ENCODE measurements at regions not wholly inside any gene's neighbourhood (a gene's known extent, or its start where the extent isn't known, plus 50 kb on each side); places are given as distances from the start of the nearest gene placed in this dataset.
"Not testable (repeated sequence)": the region's sequence is repeated elsewhere in the genome, so short reads cannot be mapped to it uniquely, and the experiment has no call there.

- intact Hi-C loops (cut with DNase I), result no loop called here
- WGBS, 2 donors, result 99 to 100% methylated on average over 1 of the region's 1 CpG
- no peak for TF ChIP-seq EP300 (IDR thresholded peaks at IDR 0.05)
- no peak for TF ChIP-seq POLR2AphosphoS5 (IDR thresholded peaks at IDR 0.05)
- TF ChIP-seq POLR2A (IDR thresholded peaks at IDR 0.05), result no peak
- TF ChIP-seq CTCF (IDR thresholded peaks at IDR 0.05), result no peak
- Histone ChIP-seq H3K4me1 (no peaks in the 10 kb centered on the region), H3K9me3 (no peaks in the 10 kb centered on the region), H3K4me3 (no peak overlapping the region), H3K27ac (no peak overlapping the region), H3K27me3 (no peaks in the 10 kb centered on the region), H3K36me3 (no peaks in the 10 kb centered on the region)
- DNase-seq, result no peak
Measured at GRCh38 chr17:63222655-63223054, 223.5 kb downstream of the CYB561 start.

GRCh38 chr17:63223212-63223911 lies 222.7 kb downstream of the CYB561 start:
- H3K36me3 ChIP-seq, result no peaks in the 10 kb centered on the region
- H3K4me3 ChIP-seq, result no peak overlapping the region
- no peaks in the 10 kb centered on the region for H3K27me3 ChIP-seq
- H3K4me1 ChIP-seq, result no peaks in the 10 kb centered on the region
- DNase-seq, result no peak
- no peaks in the 10 kb centered on the region for H3K9me3 ChIP-seq
- TF ChIP-seq CTCF (IDR thresholded peaks at IDR 0.05) (no peak), EP300 (IDR thresholded peaks at IDR 0.05) (no peak), POLR2A (IDR thresholded peaks at IDR 0.05) (no peak), POLR2AphosphoS5 (IDR thresholded peaks at IDR 0.05) (no peak)
- H3K27ac ChIP-seq, result no peak overlapping the region
- intact Hi-C loops (cut with DNase I), result no loop called here
- WGBS, 2 donors, result 91 to 92% methylated on average over 7 of the region's 7 CpGs

GRCh38 chr17:63224644-63225043 lies 221.5 kb downstream of the CYB561 start:
- Histone ChIP-seq H3K27me3 (no peaks in the 10 kb centered on the region), H3K4me3 (no peak overlapping the region), H3K4me1 (no peaks in the 10 kb centered on the region), H3K9me3 (no peaks in the 10 kb centered on the region), H3K27ac (no peak overlapping the region), H3K36me3 (no peaks in the 10 kb centered on the region)
- no peak for DNase-seq
- intact Hi-C loops (cut with DNase I), result no loop called here
- TF ChIP-seq CTCF (IDR thresholded peaks at IDR 0.05) (no peak), EP300 (IDR thresholded peaks at IDR 0.05) (no peak), POLR2A (IDR thresholded peaks at IDR 0.05) (no peak), POLR2AphosphoS5 (IDR thresholded peaks at IDR 0.05) (no peak)

- H3K36me3 ChIP-seq; H3K27ac ChIP-seq; H3K4me1 ChIP-seq; intact Hi-C loops (cut with DNase I); H3K4me3 ChIP-seq; H3K9me3 ChIP-seq; DNase-seq; H3K27me3 ChIP-seq: not testable (repeated sequence)
Measured at GRCh38 chr17:63226720-63227119, 219.4 kb downstream of the CYB561 start.

GRCh38 chr17:63231015-63231620 lies 215.0 kb downstream of the CYB561 start:
- H3K27ac ChIP-seq; H3K9me3 ChIP-seq; H3K4me3 ChIP-seq; H3K27me3 ChIP-seq; intact Hi-C loops (cut with DNase I); H3K4me1 ChIP-seq; H3K36me3 ChIP-seq; DNase-seq: not testable (repeated sequence)
- 96% methylated on average over 2 of the region's 2 CpGs for WGBS, 2 donors
